ENCODE measurements at regions not wholly inside any gene's neighbourhood (a gene's known extent, or its start where the extent isn't known, plus 50 kb on each side); places are given as distances from the start of the nearest gene placed in this dataset.
"Not testable (repeated sequence)": the region's sequence is repeated elsewhere in the genome, so short reads cannot be mapped to it uniquely, and the experiment has no call there.

DNA sequence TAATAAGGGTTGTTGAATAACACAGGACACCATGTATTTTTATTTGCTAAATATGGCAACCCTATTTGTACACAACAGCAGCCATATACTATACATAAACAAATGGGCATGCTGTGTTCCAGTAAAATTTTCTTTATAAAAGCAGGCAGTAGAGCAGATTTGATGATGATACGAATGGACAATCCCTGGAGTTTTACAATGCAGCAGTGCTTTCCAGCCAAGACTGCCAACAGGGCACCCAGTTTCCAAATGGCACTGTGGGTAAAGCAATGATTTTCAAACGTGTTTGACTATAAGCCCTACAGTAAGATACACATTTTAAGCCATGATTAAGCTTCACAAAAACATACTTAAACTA, 282.7 kb downstream of the NUAK1 start:
- DNase-seq: no peak

DNA sequence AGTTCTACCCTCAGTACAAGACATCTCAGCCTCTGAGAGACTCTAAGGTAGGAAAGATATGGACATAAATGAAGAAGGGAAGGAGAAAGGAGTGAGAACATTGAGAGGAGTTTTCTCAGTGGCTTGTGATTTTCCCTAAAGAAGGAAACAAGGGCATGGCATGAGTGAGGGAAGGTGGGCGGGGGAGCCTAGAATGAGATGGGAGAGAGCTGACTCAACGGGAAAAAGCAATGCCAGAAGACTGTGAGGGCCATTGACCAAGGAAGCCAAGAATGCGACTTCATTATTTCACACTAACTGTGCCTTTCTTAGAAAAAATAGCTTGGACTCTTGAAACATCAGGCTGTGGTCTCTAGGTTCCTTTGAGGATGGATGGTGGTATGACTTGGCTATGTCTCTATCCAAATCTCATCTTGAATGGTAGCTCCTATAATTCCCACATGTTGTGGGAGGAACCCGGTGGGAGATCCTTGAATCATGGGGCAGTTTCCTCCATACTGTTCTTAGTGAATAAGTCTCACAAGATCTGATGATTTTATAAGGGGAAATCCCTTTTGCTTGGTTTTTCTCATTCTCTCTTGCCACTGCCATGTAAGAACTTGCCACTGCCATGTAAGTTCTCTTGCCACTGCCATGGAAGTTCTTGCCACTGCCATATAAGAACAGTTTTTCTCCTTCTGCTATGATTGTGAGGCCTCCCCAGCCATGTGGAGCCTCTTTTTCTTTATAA, 279.6 kb downstream of the NUAK1 start:
- no peak for DNase-seq

DNA sequence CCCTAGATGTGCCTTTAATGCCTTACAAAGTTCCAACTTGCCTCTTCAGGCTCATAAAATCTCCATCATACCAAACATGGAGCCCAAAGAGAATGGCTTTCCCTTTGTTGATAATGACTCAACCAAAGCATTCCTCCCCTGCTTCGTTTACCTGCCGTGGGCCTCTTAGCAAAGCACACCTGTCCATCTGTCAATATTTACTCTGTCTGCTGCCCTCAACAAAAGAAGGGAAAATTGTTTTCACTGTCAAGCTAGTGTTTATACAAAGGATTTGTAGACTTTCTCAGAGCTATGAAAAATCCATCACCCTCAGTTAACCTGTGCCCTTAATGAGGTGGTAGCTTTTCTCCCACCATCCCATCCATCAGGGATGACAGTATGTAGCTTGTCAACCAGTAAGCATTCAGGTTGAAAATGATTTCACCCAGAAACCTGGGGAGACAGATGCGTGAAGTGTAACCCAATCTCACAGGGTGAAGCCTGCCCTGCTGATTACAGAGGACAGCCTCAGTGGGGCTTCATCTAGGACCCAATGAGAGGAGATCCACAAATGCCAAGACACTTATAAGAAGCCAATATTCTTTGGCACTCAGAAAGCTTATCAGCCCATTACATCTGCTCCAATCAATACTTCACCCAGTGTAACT, 278.1 kb downstream of the NUAK1 start:
- DNase-seq: no peak

DNA sequence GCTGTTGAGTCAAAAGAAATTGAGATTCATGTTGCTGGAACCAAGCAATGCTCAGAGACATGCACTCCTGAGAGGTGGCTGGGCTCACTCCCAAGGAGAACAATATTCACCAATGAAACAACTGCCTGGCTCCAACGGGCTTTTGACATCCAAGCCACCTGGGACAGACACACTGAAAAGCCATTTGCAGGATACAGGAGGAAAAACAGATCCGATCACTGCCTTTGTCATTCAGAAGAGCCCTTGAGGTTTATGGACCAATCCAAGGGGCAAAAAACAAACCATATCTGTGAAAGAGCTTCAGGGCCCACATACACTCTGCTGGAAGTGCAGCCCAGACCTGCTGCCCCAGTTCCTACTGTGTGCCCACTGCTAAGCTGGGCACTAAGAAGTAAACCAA, 277.5 kb downstream of the NUAK1 start:
- DNase-seq: no peak

DNA sequence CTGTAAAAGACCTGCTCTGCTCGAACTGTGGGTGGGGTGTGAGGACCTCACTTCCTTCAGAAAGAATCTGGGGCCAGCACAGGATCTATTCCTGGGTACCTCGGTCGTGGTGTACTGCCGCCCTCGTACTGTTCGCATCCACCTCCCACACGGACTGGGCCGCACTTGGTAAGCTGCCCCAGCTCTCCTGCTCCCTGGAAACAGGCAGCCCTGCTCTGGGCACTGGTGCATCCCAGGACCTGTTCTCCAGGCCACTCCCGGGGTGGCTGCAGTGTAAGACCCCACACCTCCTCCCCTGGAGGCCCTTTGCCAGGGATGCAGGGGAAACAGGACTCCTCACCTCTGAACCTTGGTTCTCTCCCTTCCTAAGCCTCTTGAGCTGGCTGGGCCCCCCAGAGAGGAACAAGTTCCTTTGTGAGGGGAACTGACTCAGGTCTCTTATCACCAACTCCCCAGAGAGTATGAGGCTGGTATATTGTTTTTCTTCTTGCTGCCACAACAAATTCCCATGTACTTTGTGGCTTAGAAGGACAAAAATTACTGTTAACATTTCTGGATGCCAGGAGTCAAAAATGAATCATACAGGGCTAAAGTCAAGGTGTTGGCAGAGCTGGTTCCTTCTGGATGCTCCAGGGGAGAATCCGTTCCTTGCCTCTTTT, 276.5 kb downstream of the NUAK1 start:
- DNase-seq: no peak

DNA sequence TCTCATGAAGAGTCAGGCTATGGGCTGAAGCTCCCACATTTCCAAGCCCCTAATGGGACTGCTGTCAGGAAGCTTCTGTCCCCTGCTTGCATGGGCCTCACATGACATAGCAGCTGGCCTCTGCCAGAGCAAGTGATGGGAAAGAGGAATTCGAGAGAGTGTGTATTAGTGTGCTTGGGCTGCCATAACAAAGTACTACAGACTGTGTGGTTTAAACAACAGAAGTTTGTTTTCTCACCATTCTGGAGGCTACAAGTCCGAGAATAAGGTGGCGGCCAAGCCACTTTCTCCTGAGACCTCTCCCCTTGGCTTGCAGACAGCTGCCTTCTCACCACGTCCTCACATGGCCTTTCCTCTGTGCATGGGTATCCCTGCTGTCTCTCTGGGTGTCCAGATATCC, 274.4 kb downstream of the NUAK1 start:
- DNase-seq: no peak

DNA sequence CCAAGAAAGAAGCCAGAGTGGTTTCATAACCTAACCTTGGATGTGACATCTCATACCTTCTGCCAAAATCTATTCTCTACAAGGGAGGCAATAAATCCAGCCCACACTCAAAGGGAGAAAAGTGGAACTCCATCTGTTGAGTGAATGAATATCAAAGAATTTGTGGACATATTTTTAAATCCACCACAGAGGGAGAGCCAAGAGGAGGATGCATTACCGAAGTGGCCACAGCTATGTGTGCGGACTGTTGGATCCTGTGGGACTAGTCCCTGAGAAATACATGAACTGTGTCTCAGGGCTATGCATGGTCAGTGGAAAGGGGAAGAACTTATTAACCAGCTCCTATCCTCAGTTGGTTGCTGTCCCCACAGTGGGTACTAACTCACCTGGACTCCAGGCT, 273.9 kb downstream of the NUAK1 start:
- DNase-seq: no peak

DNA sequence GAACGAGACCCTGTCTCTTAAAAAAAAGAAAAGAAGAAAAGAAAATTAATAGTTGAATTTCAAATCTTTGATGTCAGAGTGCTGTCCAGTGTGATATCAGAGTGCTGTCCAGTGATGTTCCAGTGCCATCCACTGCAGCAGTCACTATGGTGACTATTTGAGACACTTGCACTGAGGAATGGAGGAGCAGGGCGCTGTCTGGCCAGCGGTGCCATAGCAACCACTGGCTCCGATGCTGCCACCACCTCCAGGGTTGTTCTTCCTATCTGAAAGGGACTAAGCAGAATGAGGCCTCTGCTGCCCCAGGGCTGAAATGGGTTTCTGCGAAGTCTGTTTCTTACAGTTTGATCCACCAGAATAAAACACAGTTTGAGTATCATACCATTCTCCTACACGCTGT, 272.9 kb downstream of the NUAK1 start:
- DNase-seq: no peak

DNA sequence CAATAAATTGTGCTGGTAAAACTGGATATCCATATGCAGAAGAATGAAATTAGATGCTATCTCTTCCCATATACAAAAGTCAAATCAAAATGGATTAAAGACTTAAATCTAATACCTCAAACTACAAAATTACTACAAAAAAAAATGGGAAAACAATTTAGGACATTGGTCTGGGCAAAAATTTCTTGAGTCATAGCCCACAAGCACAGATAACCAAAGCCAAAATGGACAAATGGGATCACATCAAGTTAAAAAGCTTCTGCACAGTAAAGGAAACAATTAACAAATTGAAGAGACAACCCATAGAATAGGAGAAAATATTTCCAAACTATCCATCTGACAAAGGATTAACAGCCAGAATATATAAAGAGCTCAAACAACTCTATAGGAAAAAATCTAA, 264.6 kb downstream of the NUAK1 start:
- no peak for DNase-seq

DNA sequence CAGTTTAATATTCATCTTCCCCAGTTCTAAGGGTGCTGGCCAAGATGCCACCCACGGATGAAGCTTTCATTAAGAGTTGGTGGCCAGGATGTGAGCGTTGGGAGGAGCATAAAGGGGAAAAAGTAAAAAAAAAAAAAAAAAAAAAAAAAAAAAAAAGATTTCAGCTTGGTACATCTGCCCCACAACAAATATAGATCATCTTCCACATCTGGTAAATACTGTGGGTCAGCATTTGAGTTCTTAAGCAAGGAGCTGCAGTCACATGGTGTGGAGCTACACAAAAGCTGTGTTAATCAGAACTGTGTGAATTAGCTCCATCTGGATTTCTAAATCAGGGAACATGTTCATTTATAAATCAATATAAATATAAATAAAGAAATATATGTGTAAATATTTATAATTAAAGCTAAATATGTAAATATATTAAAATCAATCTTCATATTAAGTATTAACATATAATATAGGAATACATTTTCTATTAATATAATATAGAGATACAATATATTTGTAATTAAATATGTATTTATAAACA, 262.3 kb downstream of the NUAK1 start:
- DNase-seq: no peak

DNA sequence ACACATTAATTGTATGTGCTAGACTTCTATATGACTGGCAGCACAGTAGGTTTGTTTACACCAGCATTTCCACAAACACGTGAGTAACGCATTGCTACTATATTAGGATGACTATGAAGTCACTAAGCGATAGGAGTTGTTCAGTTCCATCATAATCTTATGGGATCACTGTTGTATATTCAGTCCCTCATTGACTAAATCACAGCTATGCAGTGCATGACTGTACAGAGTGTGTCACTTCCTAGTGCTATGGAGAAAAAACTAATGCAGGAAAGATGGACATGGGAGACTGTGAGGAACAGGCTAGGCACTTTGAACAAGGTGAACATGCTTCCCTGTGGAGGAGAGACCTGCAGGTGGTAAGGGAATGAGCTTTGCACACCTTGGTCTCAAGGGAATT, 259.8 kb downstream of the NUAK1 start:
- DNase-seq: no peak

DNA sequence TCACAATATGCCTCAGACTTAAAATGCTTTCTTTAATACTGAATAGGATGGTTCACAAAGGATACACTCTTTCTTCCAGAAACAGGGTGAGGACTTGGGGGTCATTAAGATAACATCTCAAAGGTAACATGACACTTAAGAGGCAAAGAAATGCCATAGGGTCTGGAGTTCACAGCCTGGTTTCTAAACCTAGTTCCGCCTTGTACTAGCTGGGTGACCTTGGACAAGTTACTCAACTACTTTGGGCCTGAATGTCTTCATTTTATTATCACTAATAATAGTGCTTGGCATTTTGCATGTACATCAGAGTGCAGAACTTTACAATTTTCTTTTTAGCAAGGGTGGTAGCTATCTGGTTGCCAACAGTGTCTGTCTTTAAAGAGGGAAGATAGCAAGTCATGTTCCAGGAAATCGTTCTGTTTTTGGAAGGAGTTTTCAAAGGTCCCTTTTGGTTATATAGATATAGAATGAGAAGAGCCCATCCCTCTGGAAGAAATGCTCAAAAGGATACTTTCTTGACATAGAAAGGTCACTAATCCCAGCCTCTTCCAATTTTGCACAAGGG, 257.8 kb downstream of the NUAK1 start:
- no peak for DNase-seq

DNA sequence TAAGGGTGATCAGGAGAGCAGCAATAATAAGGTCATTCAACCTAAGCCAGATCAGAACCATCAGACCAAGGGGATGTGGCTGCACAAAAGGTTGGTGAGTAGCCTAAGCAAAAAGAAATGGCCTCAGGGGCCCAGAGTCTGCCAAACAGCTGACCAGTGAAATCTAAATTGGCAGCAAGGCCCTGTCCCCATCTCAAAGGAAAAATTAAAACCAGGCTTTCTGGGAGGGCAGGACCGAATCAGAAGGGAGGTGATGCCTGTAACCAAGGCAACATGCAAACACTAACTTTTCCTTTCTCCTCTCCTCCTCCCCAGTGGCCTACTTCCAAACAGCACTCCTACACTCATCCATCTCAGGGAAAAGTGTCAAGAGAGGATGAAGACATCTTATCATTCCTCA, 256.4 kb downstream of the NUAK1 start:
- DNase-seq: no peak

DNA sequence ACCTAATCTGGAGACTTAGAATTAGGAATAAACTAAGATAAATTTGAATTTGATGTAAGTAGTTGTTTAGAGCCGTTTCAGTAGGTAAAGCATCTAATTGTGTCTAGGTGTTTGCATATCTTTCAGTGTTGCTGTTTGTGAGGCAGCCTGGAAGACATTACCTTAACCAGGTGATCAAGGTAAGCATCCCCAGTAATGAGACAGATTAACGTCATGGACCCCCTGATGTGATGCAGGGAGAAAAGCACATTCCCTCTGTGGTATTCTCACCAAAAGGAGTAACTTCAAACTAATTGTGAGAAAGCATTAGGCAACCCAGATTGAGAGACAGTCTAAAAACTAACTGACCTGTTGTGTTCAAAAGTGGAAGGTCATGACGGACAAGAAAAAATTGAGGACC, 251.6 kb downstream of the NUAK1 start:
- no peak for DNase-seq

DNA sequence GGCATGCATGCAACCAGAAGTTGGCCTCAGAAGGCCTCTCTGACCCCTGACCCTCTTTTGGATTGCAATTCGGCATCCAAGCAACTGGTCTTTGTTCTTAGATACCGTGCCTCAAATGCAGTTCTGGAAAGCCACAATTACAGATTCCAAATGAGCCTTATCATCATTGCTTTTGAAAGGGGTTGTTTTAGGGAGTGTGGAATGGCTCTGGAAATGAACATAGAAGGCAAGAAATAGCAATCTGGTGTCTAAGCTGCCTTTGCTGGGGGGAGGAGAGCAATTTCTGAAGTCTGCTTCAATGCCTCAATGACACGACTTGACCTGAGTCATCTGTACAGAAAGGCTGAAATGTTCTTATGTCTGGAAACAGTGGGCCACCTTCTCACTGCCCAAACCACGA, 250.1 kb downstream of the NUAK1 start:
- no peak for DNase-seq

DNA sequence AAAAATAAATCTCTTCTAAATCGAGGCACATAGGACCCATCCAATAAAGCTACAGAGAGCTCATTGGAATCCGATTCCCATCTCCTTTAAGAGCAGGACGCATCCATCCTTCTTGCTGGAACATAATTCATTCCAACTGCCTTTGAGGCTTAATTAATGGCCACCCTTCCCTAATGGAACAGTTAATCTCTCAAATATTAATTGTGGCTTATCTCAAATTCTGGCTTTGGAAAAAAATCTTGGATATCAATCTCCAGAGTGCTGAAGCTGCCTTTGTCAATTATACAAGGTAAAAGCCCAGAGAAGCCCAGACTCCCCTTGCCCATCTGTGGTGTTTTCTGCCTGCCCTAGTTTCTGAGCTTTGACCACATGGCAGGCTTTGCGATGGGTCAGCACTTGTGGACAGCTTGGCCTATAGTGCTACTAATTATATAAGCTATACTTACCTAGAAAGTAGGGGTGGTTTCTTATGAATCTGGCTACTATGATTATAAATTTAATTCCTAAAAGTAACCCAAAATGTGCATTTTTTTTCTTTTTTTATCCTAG, 246.3 kb downstream of the NUAK1 start:
- DNase-seq: no peak

DNA sequence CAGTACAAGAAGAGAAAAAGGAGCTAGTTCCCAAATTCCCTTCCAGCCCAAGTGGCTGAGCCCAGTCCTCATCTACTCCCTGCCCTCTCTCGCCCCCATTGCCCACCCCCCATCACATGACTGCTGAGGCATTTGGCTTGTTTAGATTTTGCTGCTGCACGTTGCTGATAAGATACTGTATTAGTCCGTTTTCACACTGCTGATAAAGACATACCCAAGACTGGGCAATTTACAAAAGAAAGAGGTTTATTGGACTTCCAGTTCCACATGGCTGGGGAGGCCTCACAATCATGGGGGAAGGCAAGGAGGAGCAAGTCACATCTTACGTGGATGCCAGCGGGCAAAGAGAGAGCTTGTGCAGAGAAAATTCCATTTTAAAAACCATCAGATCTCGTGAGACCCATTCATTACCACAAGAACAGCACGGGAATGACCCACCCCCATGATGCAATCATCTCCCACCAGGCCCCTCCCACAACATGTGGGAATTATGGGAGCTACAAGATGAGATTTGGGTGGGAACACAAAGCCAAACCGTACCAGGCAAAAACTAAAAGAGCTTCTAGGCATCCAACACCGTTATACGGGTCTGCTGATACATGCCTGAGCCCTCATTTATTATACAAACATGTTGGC, 243.4 kb downstream of the NUAK1 start:
- DNase-seq: peak; percentile 34

DNA sequence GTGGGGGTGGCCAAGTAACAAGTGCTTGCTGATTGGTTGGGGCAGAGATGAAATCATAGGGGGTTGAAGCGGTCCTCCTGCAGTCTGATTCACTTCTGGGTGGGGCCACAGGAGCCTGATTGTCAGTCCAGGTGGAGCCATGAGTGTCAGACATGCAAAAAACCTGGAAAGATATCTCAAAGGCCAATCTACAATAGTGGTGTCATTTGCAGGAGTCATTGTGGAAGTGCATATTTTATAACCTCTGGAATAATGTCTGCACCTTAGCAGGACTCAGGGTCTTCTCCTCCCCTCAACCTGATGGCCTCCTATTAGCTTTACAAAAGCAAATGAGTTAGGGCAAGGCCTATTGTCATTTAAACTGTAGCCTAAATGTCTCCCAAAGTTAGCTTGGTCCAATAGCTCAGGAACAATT, 241.4 kb downstream of the NUAK1 start:
- no peak for DNase-seq

DNA sequence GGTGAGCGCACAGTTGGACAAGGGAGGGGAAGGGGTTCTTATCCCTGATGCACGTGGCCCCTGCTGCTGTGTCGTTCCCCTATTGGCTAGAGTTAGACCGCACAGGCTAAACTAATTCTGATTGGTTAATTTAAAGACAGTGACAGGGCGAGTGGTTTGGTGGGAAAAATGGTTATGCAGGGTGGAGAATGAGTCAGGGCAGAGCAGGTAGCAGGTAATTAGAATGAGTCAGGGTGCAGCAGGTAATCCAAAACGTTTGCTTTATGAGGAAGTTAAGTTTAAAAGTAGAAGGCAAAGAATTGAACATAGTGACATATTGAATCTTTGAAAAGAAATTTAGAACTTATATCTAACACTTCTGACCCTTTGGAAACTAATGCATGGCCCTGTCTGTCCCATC, 240.5 kb downstream of the NUAK1 start:
- not testable (repeated sequence) for DNase-seq

DNA sequence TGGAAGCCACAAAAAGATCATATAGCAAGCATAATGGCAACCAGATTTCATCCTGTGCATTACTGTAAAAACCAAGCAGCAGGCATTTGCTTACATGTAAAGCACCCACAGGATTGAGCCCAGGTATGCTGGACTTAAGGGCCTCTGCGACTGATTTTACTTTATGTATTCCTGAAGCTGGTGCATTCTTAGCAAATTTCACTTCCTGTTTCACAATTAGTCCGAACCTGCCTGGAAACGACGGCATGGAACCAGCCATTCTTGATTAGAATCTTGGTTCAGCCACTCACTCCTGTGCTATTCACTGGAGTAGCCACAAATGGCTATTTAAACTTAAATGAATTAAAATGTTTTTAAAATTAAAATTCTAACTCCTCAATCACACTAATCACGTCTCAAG, 239.2 kb downstream of the NUAK1 start:
- peak; percentile 38 for DNase-seq

DNA sequence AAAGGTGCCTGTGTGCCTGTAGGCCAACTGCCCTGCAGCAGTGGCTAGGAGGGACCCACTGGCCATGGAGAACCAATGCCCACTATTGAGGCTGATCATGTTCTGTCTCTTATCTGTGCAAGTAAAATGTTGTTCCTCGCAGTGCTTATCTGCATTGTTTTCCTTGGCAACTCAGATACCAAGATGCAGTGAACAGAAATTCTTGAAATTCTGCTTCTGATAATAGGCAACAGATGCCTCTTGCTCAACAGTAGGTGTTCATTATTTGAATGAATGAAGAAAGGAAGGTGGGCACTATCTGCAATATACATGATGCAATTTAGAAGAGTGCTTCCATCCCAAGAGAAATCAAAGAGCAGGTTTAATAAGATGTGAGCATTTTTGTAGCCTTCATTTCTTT, 232.2 kb downstream of the NUAK1 start:
- DNase-seq: no peak

DNA sequence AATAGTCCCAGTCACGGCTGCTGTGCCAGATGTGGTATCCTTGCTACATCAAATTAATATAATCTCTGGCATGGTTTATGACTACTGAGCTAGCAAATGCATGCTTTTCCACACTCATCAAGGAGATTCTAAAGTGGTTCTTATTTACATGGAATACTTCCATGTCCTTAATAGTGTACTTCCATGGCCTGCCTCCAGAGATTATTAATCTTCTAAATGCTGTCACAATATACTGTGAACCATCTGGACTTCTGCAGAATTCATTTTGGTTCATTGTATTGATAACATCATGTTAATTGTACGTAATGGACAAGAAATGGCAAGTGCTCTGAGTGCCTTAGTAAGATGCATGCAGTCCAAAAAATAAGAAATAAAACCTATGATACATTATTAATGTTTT, 230.8 kb downstream of the NUAK1 start:
- no peak for DNase-seq

DNA sequence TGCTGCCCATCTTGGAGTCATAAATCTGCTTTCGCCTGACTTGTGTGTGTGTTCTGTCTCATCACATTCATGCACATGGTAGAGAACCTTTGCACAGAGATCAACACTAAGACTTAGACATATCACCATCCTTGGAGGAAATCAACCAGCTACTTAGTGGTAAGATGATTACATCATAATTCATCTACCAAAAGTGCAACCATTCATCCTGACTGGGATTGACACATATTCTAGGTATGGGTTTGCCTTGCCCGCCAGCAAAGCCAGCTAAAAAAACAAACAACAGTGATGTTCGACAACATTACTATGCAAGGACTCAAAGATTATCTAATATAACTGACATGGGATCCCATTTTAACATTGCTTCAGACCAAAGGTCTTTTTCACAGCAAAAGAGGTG, 228.7 kb downstream of the NUAK1 start:
- no peak for DNase-seq
